LNCaP clone FGC (cell line): ENCODE measurements at regions not wholly inside any gene's neighbourhood (a gene's known extent, or its start where the extent isn't known, plus 50 kb on each side); places are given as distances from the start of the nearest gene placed in this dataset.

Source experiments
- DNase-seq: peaks from one replicate; pipeline ENCODE4 v3.0.0-alpha.2; 2011; ENCODE audit warnings: low read depth
- H3K4me3 ChIP-seq: 2 replicates; pipeline ENCODE4 v1.5.1; 2011; ENCODE audit warnings: mild to moderate bottlenecking, low read depth, low read length, control low read depth
- TF ChIP-seq, protein P1 (sequence below): IDR thresholded peaks from 2 replicates; pipeline ENCODE4 v1.5.1; 2012; ENCODE audit warnings: mild to moderate bottlenecking; ENCODE audit not compliant: control insufficient read depth, insufficient read depth; ENCODE audit errors: extremely low read depth

DNA sequence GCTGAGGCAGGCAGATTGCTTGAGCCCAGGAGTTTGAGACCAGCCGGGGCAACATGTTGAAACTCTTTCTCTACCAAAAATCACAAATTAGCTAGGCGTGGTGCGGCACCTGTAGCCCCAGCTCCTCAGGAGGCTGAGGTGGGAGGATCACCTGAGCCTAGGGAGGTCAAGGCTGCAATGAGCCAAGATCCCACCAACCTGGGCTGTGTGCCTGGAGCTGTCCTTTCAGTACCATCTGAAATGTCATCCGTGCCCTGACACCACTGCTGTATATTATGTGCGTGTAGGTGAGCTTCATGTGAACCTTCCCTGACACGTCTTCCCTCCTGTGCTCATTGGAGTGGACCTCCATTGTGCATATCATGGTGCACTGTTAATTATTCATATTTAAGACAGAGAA, 84.8 kb upstream of the HNRNPA3 start:
- TF ChIP-seq, protein P1, sequence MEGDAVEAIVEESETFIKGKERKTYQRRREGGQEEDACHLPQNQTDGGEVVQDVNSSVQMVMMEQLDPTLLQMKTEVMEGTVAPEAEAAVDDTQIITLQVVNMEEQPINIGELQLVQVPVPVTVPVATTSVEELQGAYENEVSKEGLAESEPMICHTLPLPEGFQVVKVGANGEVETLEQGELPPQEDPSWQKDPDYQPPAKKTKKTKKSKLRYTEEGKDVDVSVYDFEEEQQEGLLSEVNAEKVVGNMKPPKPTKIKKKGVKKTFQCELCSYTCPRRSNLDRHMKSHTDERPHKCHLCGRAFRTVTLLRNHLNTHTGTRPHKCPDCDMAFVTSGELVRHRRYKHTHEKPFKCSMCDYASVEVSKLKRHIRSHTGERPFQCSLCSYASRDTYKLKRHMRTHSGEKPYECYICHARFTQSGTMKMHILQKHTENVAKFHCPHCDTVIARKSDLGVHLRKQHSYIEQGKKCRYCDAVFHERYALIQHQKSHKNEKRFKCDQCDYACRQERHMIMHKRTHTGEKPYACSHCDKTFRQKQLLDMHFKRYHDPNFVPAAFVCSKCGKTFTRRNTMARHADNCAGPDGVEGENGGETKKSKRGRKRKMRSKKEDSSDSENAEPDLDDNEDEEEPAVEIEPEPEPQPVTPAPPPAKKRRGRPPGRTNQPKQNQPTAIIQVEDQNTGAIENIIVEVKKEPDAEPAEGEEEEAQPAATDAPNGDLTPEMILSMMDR: no peak
- no peak overlapping the region for H3K4me3 ChIP-seq
- no peak for DNase-seq

DNA sequence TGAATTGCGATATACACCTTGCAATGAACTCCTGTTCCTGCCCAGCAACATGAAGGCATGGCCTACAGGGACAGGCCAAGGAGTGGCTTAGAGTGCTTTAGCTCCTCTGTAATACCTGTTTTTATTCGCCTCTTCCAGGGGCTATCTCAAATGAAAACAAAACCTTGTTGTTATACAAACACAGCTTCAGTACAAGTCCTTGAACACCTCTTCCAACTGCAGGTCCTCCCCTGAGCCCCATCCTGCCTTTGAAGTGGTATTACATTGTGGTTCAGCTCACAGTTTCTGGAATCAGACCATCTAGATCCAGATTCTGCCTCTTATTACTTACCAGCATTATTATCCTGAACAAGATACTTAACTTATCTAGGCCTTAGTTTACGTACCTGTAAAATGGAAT, 83.0 kb upstream of the HNRNPA3 start:
- no peak for DNase-seq
- TF ChIP-seq, protein P1: no peak
- no peak overlapping the region for H3K4me3 ChIP-seq

DNA sequence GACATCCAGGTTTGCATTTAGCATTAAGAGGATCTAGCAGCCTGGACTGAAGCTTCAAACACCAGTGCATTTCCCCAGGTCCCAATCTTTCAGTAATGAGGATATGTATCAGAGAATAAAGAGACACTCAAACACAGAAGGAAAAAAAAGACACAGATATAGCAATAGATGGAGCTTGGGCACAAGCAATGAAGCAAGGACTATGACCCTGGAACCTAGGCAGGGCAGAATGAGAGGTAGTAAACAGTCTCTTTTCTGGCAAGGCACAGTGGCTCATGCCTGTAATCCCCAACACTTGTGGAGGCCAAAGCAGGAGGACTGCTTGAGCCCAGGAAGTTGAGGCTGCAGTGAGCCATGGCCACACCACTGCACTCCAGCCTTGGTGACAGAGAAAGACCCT, 80.7 kb upstream of the HNRNPA3 start:
- no peak overlapping the region for H3K4me3 ChIP-seq
- TF ChIP-seq, protein P1: no peak
- no peak for DNase-seq

DNA sequence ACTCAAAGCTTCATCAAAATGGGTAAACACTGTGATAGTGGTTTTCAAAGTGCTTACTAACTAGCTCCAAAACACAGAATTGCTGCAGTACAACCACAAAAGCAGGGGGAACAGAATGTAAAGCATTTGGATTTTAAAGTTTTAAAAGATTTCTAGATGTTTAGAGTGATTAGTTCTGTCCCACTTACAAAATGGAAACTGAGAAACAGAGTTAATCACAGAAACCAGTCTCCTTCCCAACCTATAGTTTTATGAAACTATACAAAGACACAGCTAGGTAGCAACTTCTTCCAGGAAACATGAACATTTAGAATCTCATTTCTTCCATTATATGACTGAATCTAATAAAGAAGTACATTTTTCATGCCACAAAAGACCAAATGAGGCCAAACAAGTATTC, 73.8 kb upstream of the HNRNPA3 start:
- TF ChIP-seq, protein P1: no peak
- no peak for DNase-seq
- H3K4me3 ChIP-seq: no peak overlapping the region

DNA sequence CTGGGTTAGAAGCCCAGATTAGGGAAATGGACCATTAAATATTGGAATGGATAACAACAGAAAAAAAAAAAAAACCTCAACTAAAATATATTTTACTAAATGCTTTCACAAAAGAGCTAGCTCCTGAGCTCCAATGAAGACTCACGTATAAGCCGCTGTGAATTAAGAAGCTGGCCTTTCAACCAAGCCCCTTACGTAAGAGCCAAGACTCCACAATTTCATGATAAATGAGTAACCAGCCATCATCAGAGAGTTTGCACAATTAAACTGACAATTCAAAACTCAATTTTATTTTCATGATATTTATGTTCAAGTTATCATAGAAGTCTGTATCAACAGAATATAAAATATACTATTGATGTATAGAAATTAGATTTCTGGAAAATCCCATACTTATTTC, 70.7 kb upstream of the HNRNPA3 start:
- DNase-seq: no peak
- TF ChIP-seq, protein P1: no peak
- no peak overlapping the region for H3K4me3 ChIP-seq

DNA sequence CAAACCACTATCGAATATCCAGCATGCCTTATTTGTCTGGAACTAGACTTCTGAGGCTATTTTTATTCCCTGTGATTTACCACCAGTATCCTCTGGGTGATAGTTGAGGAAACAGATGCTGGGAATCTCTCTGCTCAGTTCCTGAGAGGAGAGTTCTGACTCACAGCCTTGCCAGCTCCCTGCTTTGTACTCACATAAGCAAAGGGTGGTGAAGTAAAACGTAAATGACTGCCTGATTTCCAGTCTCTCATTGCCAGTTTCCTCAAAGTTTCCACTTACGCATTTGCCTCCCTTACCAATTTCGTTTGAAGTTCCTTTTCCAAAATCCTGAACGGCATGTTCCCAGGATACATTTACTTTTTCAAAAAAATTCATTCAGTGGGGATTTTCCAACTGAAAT, 69.2 kb upstream of the HNRNPA3 start:
- DNase-seq: no peak
- TF ChIP-seq, protein P1: no peak

DNA sequence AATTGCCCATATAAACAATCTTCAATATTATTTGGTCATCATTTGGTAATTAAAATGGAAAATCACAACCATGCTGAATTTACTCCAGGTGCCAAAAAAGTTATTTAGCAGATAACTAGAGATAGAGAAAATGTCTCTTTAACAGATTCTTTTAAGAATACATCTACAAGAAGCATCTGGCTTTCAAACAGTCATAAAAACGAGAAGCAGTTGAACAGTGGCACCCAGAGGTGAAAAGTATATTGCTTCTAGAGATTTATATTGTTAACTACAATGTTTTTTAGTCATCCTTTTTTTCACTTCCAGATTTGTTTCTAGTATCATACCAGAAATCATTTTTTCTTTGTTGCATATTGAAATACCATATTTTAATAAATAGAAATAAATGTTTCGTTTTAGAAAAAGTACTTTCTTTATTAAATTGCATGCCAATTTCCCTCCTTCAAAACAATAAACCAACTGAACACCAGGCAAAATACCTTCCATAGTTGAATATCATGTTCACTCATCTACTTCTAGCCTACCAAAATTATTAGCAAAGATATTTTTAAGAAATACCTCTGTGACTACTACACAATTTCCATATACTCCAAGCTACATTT, 65.4 kb upstream of the HNRNPA3 start:
- TF ChIP-seq, protein P1: peak; percentile 52
- H3K4me3 ChIP-seq: no peak overlapping the region
- DNase-seq: no peak

More for the DNA sequence above, 69.2 kb upstream of the HNRNPA3 start:
- no peak overlapping the region for H3K4me3 ChIP-seq
